ENCODE measurements at regions not wholly inside any gene's neighbourhood (a gene's known extent, or its start where the extent isn't known, plus 50 kb on each side); places are given as distances from the start of the nearest gene placed in this dataset.

- no peak for DNase-seq (ENCODE audit: low spot score)
- Mint-ChIP-seq H3K9me3 (peaks cover 5% of the 10 kb centered on the region), H3K4me3 (ENCODE audit: low read depth) (no peak overlapping the region), H3K27ac (no peak overlapping the region), H3K27me3 (ENCODE audit: low read depth) (no peaks in the 10 kb centered on the region), H3K4me1 (ENCODE audit: low read depth) (peaks cover 19% of the 10 kb centered on the region), H3K36me3 (ENCODE audit: low read depth) (no peaks in the 10 kb centered on the region)
- intact Hi-C loops (cut with micrococcal nuclease), result no loop called here
These were observed 127.0 kb upstream of the SSTR1 start for GRCh38 chr14:38080696-38081095.

- Mint-ChIP-seq H3K9me3 (no peaks in the 10 kb centered on the region), H3K36me3 (ENCODE audit: low read depth) (no peaks in the 10 kb centered on the region), H3K27me3 (ENCODE audit: low read depth) (no peaks in the 10 kb centered on the region), H3K4me1 (ENCODE audit: low read depth) (peaks cover 13% of the 10 kb centered on the region), H3K27ac (no peak overlapping the region), H3K4me3 (ENCODE audit: low read depth) (no peak overlapping the region)
- intact Hi-C loops (cut with micrococcal nuclease), result no loop called here
- DNase-seq (ENCODE audit: low spot score), result no peak
These were observed 124.7 kb upstream of the SSTR1 start for GRCh38 chr14:38083039-38083438.

GRCh38 chr14:38089123-38089522 is 118.6 kb upstream of the SSTR1 start:
- Mint-ChIP-seq H3K4me3 (ENCODE audit: low read depth) (no peak overlapping the region), H3K9me3 (peaks cover 21% of the 10 kb centered on the region), H3K4me1 (ENCODE audit: low read depth) (no peaks in the 10 kb centered on the region), H3K36me3 (ENCODE audit: low read depth) (peaks cover 5% of the 10 kb centered on the region), H3K27me3 (ENCODE audit: low read depth) (no peaks in the 10 kb centered on the region), H3K27ac (no peak overlapping the region)
- no peak for DNase-seq (ENCODE audit: low spot score)
- intact Hi-C loops (cut with micrococcal nuclease), result no loop called here

GRCh38 chr14:38090506-38090905 is 117.2 kb upstream of the SSTR1 start:
- Mint-ChIP-seq H3K9me3 (peaks cover 32% of the 10 kb centered on the region), H3K4me3 (ENCODE audit: low read depth) (no peak overlapping the region), H3K27ac (no peak overlapping the region), H3K27me3 (ENCODE audit: low read depth) (no peaks in the 10 kb centered on the region), H3K4me1 (ENCODE audit: low read depth) (no peaks in the 10 kb centered on the region), H3K36me3 (ENCODE audit: low read depth) (peaks cover 9% of the 10 kb centered on the region)
- DNase-seq (ENCODE audit: low spot score), result no peak
- intact Hi-C loops (cut with micrococcal nuclease), result no loop called here

- no peak for DNase-seq (ENCODE audit: low spot score)
- intact Hi-C loops (cut with micrococcal nuclease), result no loop called here
- Mint-ChIP-seq H3K4me1 (ENCODE audit: low read depth) (peaks cover 3% of the 10 kb centered on the region), H3K36me3 (ENCODE audit: low read depth) (peaks cover 9% of the 10 kb centered on the region), H3K27me3 (ENCODE audit: low read depth) (no peaks in the 10 kb centered on the region), H3K9me3 (peaks cover 35% of the 10 kb centered on the region), H3K27ac (no peak overlapping the region), H3K4me3 (ENCODE audit: low read depth) (no peak overlapping the region)
These were observed 109.4 kb upstream of the SSTR1 start for GRCh38 chr14:38098074-38098836.

- Mint-ChIP-seq H3K9me3 (peaks cover 24% of the 10 kb centered on the region), H3K27me3 (ENCODE audit: low read depth) (no peaks in the 10 kb centered on the region), H3K36me3 (ENCODE audit: low read depth) (no peaks in the 10 kb centered on the region), H3K27ac (no peak overlapping the region), H3K4me1 (ENCODE audit: low read depth) (peaks cover 10% of the 10 kb centered on the region), H3K4me3 (ENCODE audit: low read depth) (no peak overlapping the region)
- DNase-seq (ENCODE audit: low spot score), result no peak
- intact Hi-C loops (cut with micrococcal nuclease), result no loop called here
These were observed 106.0 kb upstream of the SSTR1 start for GRCh38 chr14:38101679-38102078.

- Mint-ChIP-seq H3K36me3 (ENCODE audit: low read depth) (no peaks in the 10 kb centered on the region), H3K4me1 (ENCODE audit: low read depth) (peaks cover 16% of the 10 kb centered on the region), H3K9me3 (peaks cover 34% of the 10 kb centered on the region), H3K27ac (no peak overlapping the region), H3K4me3 (ENCODE audit: low read depth) (no peak overlapping the region), H3K27me3 (ENCODE audit: low read depth) (no peaks in the 10 kb centered on the region)
- intact Hi-C loops (cut with micrococcal nuclease), result no loop called here
- no peak for DNase-seq (ENCODE audit: low spot score)
These were observed 104.0 kb upstream of the SSTR1 start for GRCh38 chr14:38103542-38104225.

- no peak for DNase-seq (ENCODE audit: low spot score)
- intact Hi-C loops (cut with micrococcal nuclease), result no loop called here
- H3K27me3 Mint-ChIP-seq (ENCODE audit: low read depth), result no peaks in the 10 kb centered on the region
- peaks cover 16% of the 10 kb centered on the region for H3K4me1 Mint-ChIP-seq (ENCODE audit: low read depth)
- peaks cover 28% of the 10 kb centered on the region for H3K9me3 Mint-ChIP-seq
- H3K4me3 Mint-ChIP-seq (ENCODE audit: low read depth), result no peak overlapping the region
- no peaks in the 10 kb centered on the region for H3K36me3 Mint-ChIP-seq (ENCODE audit: low read depth)
- H3K27ac Mint-ChIP-seq, result no peak overlapping the region
These were observed 102.5 kb upstream of the SSTR1 start for GRCh38 chr14:38105106-38105702.

- Mint-ChIP-seq H3K9me3 (peaks cover 21% of the 10 kb centered on the region), H3K27ac (no peak overlapping the region), H3K4me1 (ENCODE audit: low read depth) (peaks cover 16% of the 10 kb centered on the region), H3K4me3 (ENCODE audit: low read depth) (no peak overlapping the region), H3K27me3 (ENCODE audit: low read depth) (no peaks in the 10 kb centered on the region), H3K36me3 (ENCODE audit: low read depth) (no peaks in the 10 kb centered on the region)
- intact Hi-C loops (cut with micrococcal nuclease), result loop anchor here (1.0 kb wide), 1 partner anchor 33 kb away; no protein-coding TSS in a partner anchor
- DNase-seq (ENCODE audit: low spot score), result no peak
These were observed 100.5 kb upstream of the SSTR1 start for GRCh38 chr14:38107216-38107631.

GRCh38 chr14:38108681-38109080 is 99.0 kb upstream of the SSTR1 start:
- H3K27me3 Mint-ChIP-seq (ENCODE audit: low read depth), result no peaks in the 10 kb centered on the region
- no peak for DNase-seq (ENCODE audit: low spot score)
- H3K9me3 Mint-ChIP-seq, result peaks cover 16% of the 10 kb centered on the region
- peaks cover 12% of the 10 kb centered on the region for H3K4me1 Mint-ChIP-seq (ENCODE audit: low read depth)
- no peaks in the 10 kb centered on the region for H3K36me3 Mint-ChIP-seq (ENCODE audit: low read depth)
- H3K4me3 Mint-ChIP-seq (ENCODE audit: low read depth), result no peak overlapping the region
- intact Hi-C loops (cut with micrococcal nuclease), result no loop called here
- H3K27ac Mint-ChIP-seq, result no peak overlapping the region

GRCh38 chr14:38110258-38110657 is 97.4 kb upstream of the SSTR1 start:
- DNase-seq (ENCODE audit: low spot score), result no peak
- no peak overlapping the region for H3K4me3 Mint-ChIP-seq (ENCODE audit: low read depth)
- H3K27ac Mint-ChIP-seq, result no peak overlapping the region
- peaks cover 16% of the 10 kb centered on the region for H3K9me3 Mint-ChIP-seq
- H3K36me3 Mint-ChIP-seq (ENCODE audit: low read depth), result no peaks in the 10 kb centered on the region
- peaks cover 6% of the 10 kb centered on the region for H3K4me1 Mint-ChIP-seq (ENCODE audit: low read depth)
- no peaks in the 10 kb centered on the region for H3K27me3 Mint-ChIP-seq (ENCODE audit: low read depth)
- intact Hi-C loops (cut with micrococcal nuclease), result no loop called here

- Mint-ChIP-seq H3K4me3 (ENCODE audit: low read depth) (no peak overlapping the region), H3K27me3 (ENCODE audit: low read depth) (no peaks in the 10 kb centered on the region), H3K4me1 (ENCODE audit: low read depth) (peaks cover 6% of the 10 kb centered on the region), H3K27ac (no peak overlapping the region), H3K36me3 (ENCODE audit: low read depth) (no peaks in the 10 kb centered on the region), H3K9me3 (peaks cover 16% of the 10 kb centered on the region)
- intact Hi-C loops (cut with micrococcal nuclease), result no loop called here
- no peak for DNase-seq (ENCODE audit: low spot score)
These were observed 96.7 kb upstream of the SSTR1 start for GRCh38 chr14:38111046-38111445.

GRCh38 chr14:38113546-38113945 is 94.2 kb upstream of the SSTR1 start:
- no peak overlapping the region for H3K4me3 Mint-ChIP-seq (ENCODE audit: low read depth)
- H3K4me1 Mint-ChIP-seq (ENCODE audit: low read depth), result no peaks in the 10 kb centered on the region
- H3K27me3 Mint-ChIP-seq (ENCODE audit: low read depth), result no peaks in the 10 kb centered on the region
- intact Hi-C loops (cut with micrococcal nuclease), result no loop called here
- no peaks in the 10 kb centered on the region for H3K9me3 Mint-ChIP-seq
- no peaks in the 10 kb centered on the region for H3K36me3 Mint-ChIP-seq (ENCODE audit: low read depth)
- DNase-seq (ENCODE audit: low spot score), result no peak
- no peak overlapping the region for H3K27ac Mint-ChIP-seq
